Ectodermal cell (in vitro differentiated cells): ENCODE measurements at regions not wholly inside any gene's neighbourhood (a gene's known extent, or its start where the extent isn't known, plus 50 kb on each side); places are given as distances from the start of the nearest gene placed in this dataset.

Source experiments
- H3K27ac ChIP-seq: 2 replicates; pipeline ENCODE4 v1.7.0; 2013; ENCODE audit warnings: mild to moderate bottlenecking, low read depth, low read length; ENCODE audit not compliant: insufficient read depth, poor library complexity, severe bottlenecking
- H3K27me3 ChIP-seq: 2 replicates; pipeline ENCODE4 v1.7.0; 2013; ENCODE audit warnings: mild to moderate bottlenecking, low read length; ENCODE audit not compliant: insufficient read depth, control insufficient read depth, poor library complexity, severe bottlenecking
- H3K36me3 ChIP-seq: one replicate; pipeline ENCODE4 v1.7.0; 2013; ENCODE audit warnings: low read length; ENCODE audit not compliant: control insufficient read depth, insufficient read depth
- H3K4me1 ChIP-seq: one replicate; pipeline ENCODE4 v1.7.0; 2013; ENCODE audit warnings: low read length; ENCODE audit not compliant: control insufficient read depth, insufficient read depth
- H3K4me3 ChIP-seq: 2 replicates; pipeline ENCODE4 v1.7.0; 2013; ENCODE audit warnings: low read depth, low read length, control low read depth; ENCODE audit not compliant: insufficient read depth
- H3K9me3 ChIP-seq: 2 replicates; pipeline ENCODE4 v1.7.0; 2013; ENCODE audit warnings: mild to moderate bottlenecking, low read length, moderate library complexity; ENCODE audit not compliant: control insufficient read depth
- WGBS, 2 experiments: methylation state at CpG; one replicate each; pipeline ENCODE4 v1.1.7; 2013; ENCODE audit warnings: missing lambda C conversion rate in 2 of 2; 5-methylcytosine and 5-hydroxymethylcytosine counted together

DNA sequence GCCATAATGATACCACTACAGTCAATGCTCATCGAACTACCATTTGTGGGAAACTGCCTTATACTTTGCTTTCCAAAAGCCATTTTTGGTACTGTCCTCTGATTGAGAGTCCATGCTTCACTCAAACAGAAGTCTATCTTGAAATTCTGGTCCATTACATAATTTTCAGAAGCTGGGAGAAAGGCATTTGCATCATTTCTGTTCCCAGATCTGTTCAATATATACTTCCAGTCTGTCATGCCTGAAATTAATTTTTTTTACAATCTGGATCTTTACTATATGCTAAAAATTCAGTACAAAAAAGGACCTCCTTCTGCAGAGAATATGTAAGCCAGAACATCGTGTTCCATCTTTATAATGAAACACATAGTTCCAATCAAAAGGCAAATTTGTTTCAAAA, 528.9 kb upstream of the MEF2C start:
- WGBS, 2 experiments = 95 to 100% methylated on average over 1 to 2 of the region's 2 CpGs
- H3K27ac ChIP-seq = no peak overlapping the region
- no peaks in the 10 kb centered on the region for H3K4me1 ChIP-seq
- no peaks in the 10 kb centered on the region for H3K9me3 ChIP-seq
- no peaks in the 10 kb centered on the region for H3K27me3 ChIP-seq
- no peaks in the 10 kb centered on the region for H3K36me3 ChIP-seq
- H3K4me3 ChIP-seq = no peak overlapping the region

DNA sequence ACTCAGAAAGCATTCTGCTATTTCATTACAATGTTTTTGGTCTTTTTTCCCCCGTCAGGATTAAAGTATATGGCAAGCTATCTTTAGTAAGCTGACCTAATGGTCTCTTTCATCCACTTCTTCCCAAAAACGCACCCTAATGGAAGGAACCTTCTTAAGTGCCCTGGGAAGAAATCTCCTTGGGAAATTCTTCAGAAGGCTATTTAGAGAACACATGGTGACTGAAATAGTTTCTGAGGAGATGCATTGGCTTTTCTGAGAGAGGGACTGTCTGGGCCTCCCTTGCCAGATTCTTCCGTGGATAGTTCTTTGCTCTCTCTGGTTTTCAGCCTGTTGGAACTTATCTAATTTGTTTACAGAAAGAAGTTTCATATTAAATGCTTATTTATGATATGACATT, 524.1 kb upstream of the MEF2C start:
- Histone ChIP-seq H3K4me3 (no peak overlapping the region), H3K36me3 (no peaks in the 10 kb centered on the region), H3K4me1 (no peaks in the 10 kb centered on the region), H3K9me3 (no peaks in the 10 kb centered on the region), H3K27ac (no peak overlapping the region), H3K27me3 (no peaks in the 10 kb centered on the region)
- 97% methylated on average over 3 of the region's 3 CpGs for WGBS, 2 experiments

DNA sequence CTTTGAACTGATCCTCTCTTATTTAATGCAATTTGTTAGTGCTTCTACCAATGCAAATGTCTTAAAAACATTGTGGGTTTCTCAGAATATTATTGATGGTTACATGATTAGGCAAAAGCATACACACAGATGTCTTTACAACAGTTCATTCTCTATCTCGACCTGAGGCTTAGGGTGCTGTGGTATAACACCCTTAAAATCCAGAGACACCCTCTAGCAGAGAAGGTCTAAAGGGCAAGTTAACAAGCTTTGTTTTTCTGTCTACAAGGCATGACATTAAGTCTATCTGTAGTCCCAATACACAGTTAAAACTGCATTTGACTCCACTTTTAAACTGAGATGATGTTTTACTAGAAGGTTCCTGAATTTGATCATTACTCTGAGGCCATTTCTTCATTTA, 518.7 kb upstream of the MEF2C start:
- Histone ChIP-seq H3K27ac (no peak overlapping the region), H3K9me3 (no peaks in the 10 kb centered on the region), H3K27me3 (no peaks in the 10 kb centered on the region), H3K4me1 (no peaks in the 10 kb centered on the region), H3K4me3 (no peak overlapping the region), H3K36me3 (no peaks in the 10 kb centered on the region)
- 80 to 88% methylated on average over 1 of the region's 1 CpG for WGBS, 2 experiments

DNA sequence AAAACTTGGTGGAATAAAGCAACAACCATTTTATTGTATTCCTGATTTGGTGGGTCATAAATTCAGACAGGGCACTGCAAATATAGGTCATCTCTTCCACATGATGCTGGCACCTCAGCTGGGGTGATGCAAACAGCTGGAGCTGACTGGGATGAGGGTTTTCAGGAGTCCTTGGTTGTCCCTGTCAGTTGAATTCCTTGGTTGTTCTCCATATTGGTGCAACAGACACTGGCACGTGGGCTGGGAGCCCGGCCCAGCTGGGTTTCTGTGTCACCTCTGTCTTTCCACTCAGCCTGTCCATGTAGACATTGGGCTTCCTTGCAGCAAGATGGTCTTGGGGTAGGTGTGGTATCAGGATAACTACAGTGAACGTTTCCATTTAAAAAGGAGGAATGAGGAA, 518.0 kb upstream of the MEF2C start:
- no peak overlapping the region for H3K4me3 ChIP-seq
- no peaks in the 10 kb centered on the region for H3K9me3 ChIP-seq
- WGBS, 2 experiments = 87 to 96% methylated on average over 3 of the region's 3 CpGs
- H3K36me3 ChIP-seq = no peaks in the 10 kb centered on the region
- H3K27ac ChIP-seq = no peak overlapping the region
- no peaks in the 10 kb centered on the region for H3K27me3 ChIP-seq
- no peaks in the 10 kb centered on the region for H3K4me1 ChIP-seq

DNA sequence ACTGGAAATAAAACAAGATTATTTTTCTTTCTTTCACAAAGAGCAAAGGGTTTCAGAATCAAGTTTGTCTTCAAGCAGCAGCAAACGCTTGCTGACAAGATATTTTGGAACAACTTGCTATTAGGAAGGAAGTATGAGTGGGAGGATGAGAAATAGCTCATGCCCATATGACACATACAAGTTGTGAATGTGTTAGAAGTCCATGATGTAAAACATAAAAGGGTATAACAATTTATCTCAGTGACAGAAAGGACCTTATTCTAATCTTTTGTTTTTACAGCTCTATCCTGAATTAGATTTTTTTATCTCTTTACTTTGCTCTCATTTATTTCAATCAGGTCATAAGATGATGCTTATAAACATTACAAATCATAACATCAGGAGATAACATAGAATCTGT, 516.6 kb upstream of the MEF2C start:
- H3K36me3 ChIP-seq = no peaks in the 10 kb centered on the region
- H3K4me1 ChIP-seq = no peaks in the 10 kb centered on the region
- no peak overlapping the region for H3K4me3 ChIP-seq
- WGBS, 2 experiments = 100% methylated on average over 1 of the region's 1 CpG
- no peaks in the 10 kb centered on the region for H3K27me3 ChIP-seq
- no peaks in the 10 kb centered on the region for H3K9me3 ChIP-seq
- no peak overlapping the region for H3K27ac ChIP-seq

DNA sequence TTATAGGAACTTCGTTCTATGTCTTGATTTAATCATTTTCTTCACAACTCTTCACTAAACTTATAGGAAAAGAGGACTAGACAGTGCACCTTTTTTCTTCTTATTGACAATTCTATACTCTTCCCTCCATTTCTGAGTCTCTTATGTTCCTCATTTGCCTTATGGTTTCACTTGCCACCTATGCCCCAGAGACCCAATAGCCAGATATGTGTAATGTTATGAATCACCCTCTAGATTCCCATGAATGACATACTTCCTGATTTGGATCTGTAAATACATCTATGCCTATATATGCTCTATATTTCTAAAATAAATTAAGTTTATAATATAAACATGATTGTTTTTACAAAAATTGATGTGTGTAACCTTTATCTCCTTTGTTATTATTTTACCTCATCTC, 514.1 kb upstream of the MEF2C start:
- Histone ChIP-seq H3K27ac (no peak overlapping the region), H3K4me1 (no peaks in the 10 kb centered on the region), H3K36me3 (no peaks in the 10 kb centered on the region), H3K4me3 (no peak overlapping the region), H3K9me3 (no peaks in the 10 kb centered on the region), H3K27me3 (no peaks in the 10 kb centered on the region)
- WGBS, 2 experiments = 88 to 93% methylated on average over 1 of the region's 1 CpG

DNA sequence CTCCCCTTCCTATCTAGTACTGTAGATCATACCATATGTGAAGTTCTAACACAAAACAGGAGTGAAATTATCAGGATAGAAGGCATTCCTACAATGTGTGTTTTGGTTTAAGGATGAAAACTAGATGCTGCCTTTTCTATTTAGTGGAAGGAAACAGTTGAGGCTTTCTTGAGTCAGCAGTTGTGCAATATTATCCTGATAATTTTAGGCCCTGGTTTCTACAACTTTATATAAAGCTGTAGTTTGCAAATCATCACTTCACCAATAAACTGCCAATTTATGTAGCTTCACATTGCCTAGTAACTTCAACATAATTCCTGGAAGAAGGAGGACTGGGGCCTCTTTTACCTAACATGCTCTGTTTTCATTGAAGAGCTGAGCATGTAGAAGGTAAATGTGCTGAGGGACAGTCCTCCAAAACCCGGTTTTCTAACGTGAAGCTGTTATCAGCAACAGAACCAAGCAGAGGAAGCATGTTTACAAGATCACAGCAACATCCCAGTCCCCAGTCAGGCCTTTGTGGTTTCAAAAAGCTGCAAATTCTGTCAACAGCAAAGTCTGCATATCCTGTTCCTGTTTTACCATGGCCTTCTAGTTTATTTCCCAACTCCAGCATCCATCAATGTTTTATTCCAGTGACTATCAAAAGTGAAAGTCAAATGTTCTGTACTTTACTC, 513.4 kb upstream of the MEF2C start:
- Histone ChIP-seq H3K27ac (no peak overlapping the region), H3K36me3 (no peaks in the 10 kb centered on the region), H3K4me3 (no peak overlapping the region), H3K4me1 (no peaks in the 10 kb centered on the region), H3K9me3 (no peaks in the 10 kb centered on the region), H3K27me3 (no peaks in the 10 kb centered on the region)
- WGBS, 2 experiments = 72 to 76% methylated on average over 2 of the region's 2 CpGs

DNA sequence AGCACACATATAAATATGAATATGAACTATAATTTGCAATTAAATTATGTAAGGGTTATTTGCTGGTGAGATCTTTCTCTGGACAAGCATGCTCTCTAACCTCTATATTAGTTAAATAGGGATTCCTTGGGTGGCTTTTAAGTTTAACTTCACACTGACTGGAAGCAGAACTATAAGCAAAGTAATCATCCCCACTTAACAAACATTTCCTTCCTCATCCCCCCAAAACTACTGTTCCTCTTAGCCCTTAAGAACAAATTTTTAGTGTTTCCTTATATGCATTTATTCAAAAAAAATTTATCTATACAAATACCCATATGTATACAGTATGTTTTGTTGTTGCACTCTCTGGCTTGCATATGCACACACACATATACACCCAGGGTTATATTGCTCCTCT, 512.1 kb upstream of the MEF2C start:
- no peaks in the 10 kb centered on the region for H3K4me1 ChIP-seq
- no peaks in the 10 kb centered on the region for H3K36me3 ChIP-seq
- H3K4me3 ChIP-seq = no peak overlapping the region
- H3K9me3 ChIP-seq = no peaks in the 10 kb centered on the region
- H3K27me3 ChIP-seq = no peaks in the 10 kb centered on the region
- no peak overlapping the region for H3K27ac ChIP-seq

DNA sequence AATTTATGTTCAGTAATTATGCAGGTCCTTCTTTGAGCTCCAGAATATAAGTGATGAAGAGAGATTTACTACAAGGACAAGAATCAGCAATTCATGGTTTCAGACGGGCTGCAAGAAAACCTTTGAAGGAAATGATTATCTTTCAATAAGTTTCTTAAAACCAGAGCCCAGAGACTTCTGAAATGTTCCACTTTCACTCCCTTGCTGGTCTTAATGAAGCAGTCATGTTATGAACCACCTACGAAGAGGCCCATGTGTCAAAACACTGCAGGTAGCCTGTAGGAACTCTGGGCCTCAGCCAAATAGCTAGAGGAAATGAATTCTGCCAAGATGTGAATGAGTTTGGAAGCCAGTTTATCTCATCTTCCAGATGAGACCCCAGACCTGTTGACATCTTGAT, 505.9 kb upstream of the MEF2C start:
- H3K4me3 ChIP-seq = no peak overlapping the region
- H3K36me3 ChIP-seq = no peaks in the 10 kb centered on the region
- no peaks in the 10 kb centered on the region for H3K4me1 ChIP-seq
- no peaks in the 10 kb centered on the region for H3K27me3 ChIP-seq
- WGBS, 2 experiments = 93 to 100% methylated on average over 2 of the region's 2 CpGs
- no peak overlapping the region for H3K27ac ChIP-seq
- H3K9me3 ChIP-seq = no peaks in the 10 kb centered on the region

DNA sequence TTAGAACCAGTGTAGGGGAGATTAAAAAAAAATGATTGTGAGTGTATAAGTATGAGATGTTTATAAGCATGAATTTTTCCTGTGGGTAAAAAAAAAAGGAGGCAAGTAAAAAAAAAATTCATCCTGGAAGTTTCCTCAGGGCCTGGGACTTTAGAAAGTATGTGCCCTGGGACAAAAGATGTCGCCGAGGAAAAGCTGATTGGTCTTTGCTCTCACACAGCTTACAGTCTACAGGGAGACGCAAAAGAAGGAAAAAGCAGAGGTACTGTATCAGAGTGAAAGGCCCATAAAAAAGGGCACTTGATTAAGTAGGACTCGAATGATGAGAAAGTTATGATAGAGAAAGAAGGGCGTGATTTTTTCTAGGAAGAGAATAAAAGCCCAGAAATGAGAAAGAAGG, 501.4 kb upstream of the MEF2C start:
- H3K4me1 ChIP-seq = no peaks in the 10 kb centered on the region
- H3K27me3 ChIP-seq = no peaks in the 10 kb centered on the region
- H3K4me3 ChIP-seq = no peak overlapping the region
- H3K36me3 ChIP-seq = no peaks in the 10 kb centered on the region
- H3K27ac ChIP-seq = no peak overlapping the region
- WGBS, 2 experiments = 83 to 89% methylated on average over 5 of the region's 5 CpGs
- no peaks in the 10 kb centered on the region for H3K9me3 ChIP-seq

DNA sequence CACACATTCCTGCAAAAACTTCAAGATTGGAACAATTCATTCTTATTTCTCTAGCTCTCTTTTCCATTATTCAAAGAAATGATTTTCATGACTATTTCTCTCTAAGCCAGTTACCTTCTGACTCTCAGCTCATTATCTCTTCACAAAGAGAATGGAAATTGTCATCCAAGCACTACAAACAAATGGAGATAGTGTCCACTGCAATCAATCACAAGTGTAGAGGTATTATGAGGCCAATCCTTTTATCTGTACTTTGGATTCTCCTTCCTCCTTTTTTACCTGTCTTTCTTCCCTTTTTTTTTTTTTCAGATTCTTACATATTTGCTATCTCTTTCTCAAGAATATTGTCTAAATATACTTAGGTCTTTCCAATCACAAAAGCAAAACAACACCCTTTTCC, 497.7 kb upstream of the MEF2C start:
- H3K27me3 ChIP-seq = no peaks in the 10 kb centered on the region
- H3K36me3 ChIP-seq = no peaks in the 10 kb centered on the region
- no peak overlapping the region for H3K27ac ChIP-seq
- H3K4me1 ChIP-seq = no peaks in the 10 kb centered on the region
- H3K9me3 ChIP-seq = no peaks in the 10 kb centered on the region
- no peak overlapping the region for H3K4me3 ChIP-seq
